H1 (cell line): ENCODE measurements at regions not wholly inside any gene's neighbourhood (a gene's known extent, or its start where the extent isn't known, plus 50 kb on each side); places are given as distances from the start of the nearest gene placed in this dataset.

Source experiments
- CTCF ChIA-PET: fragments of 300-600 bp; sonication (Branson Sonifier 250); formaldehyde crosslinking; loops from one replicate; lab custom pipeline; 2021; ENCODE audit not compliant: partially characterized antibody; lab: Charles Lee
- POLR2A ChIA-PET: fragments of 300-600 bp; sonication (Branson Sonifier 250); formaldehyde crosslinking; loops from one replicate; lab custom pipeline; 2021; ENCODE audit warnings: inconsistent platforms; ENCODE audit not compliant: partially characterized antibody; lab: Charles Lee
- DNase-seq, 2 experiments: peaks; one replicate each; pipeline versions ENCODE4 v3.0.0 to v3.0.0-alpha.2; 2010 to 2022; ENCODE audit warnings: low spot score in 2 of 2, low read depth in 1 of 2, mixed read lengths in 1 of 2
- FAIRE-seq: peaks from 2 replicates; lab custom pipeline; 2011; peaks lifted over from hg19 to GRCh38; lab: Jason Lieb, UNC
- H2AFZ ChIP-seq: 2 replicates; pipeline ENCODE4 v1.8.1; 2012; ENCODE audit warnings: low read length, inconsistent platforms
- H2AK5ac ChIP-seq: 2 replicates; pipeline ENCODE4 v1.6.1; 2013; ENCODE audit warnings: low read depth, low read length
- H2BK120ac ChIP-seq: replicated peaks from 2 replicates; pipeline ENCODE3; 2013; ENCODE audit warnings: low read depth, low read length, inconsistent platforms
- H2BK12ac ChIP-seq: 2 replicates; pipeline ENCODE4 v1.6.1; 2013; ENCODE audit warnings: low read depth, low read length
- H2BK15ac ChIP-seq: 2 replicates; pipeline ENCODE4 v1.6.1; 2013; ENCODE audit warnings: low read length
- H2BK20ac ChIP-seq: 2 replicates; pipeline ENCODE4 v1.6.1; 2013; ENCODE audit warnings: low read length
- H2BK5ac ChIP-seq: 2 replicates; pipeline ENCODE4 v1.6.1; 2013; ENCODE audit warnings: low read depth, low read length
- H3K14ac ChIP-seq: 2 replicates; pipeline ENCODE4 v1.6.1; 2013; ENCODE audit warnings: inconsistent platforms; ENCODE audit not compliant: insufficient read length
- H3K18ac ChIP-seq: 2 replicates; pipeline ENCODE4 v1.6.1; 2013; ENCODE audit warnings: low read length; ENCODE audit errors: extremely low read depth
- H3K23ac ChIP-seq: 2 replicates; pipeline ENCODE4 v1.6.1; 2013; ENCODE audit warnings: inconsistent platforms; ENCODE audit not compliant: insufficient read length
- H3K23me2 ChIP-seq: 2 replicates; pipeline ENCODE4 v1.6.1; 2013; ENCODE audit warnings: low read depth, low read length
- H3K27ac ChIP-seq: 2 replicates; pipeline ENCODE4 v1.6.1; 2011; ENCODE audit warnings: low read depth, low read length, inconsistent platforms
- H3K27me3 ChIP-seq, 4 experiments: replicated peaks in 1 of 4; 1 replicate in 1 of 4; 2 replicates in 3 of 4; pipeline versions ENCODE4 v1.6.1 to v1.8.1; 2011 to 2013; ENCODE audit warnings: low read length in 3 of 4, mild to moderate bottlenecking in 3 of 4, inconsistent platforms in 2 of 4, mixed read lengths in 2 of 4, moderate library complexity in 1 of 4; ENCODE audit not compliant: control insufficient read depth in 3 of 4, insufficient read depth in 3 of 4; ENCODE audit errors: extremely low read depth in 1 of 4
- H3K36me3 ChIP-seq, 4 experiments: 2 replicates each; pipeline versions ENCODE4 v1.6.1 to v1.8.1; 2011 to 2013; ENCODE audit warnings: mild to moderate bottlenecking in 4 of 4, low read length in 3 of 4, moderate library complexity in 2 of 4, control low read depth in 1 of 4, inconsistent platforms in 1 of 4; ENCODE audit not compliant: insufficient read depth in 4 of 4, control insufficient read depth in 2 of 4
- H3K4ac ChIP-seq: replicated peaks from 2 replicates; pipeline ENCODE3; 2013; ENCODE audit warnings: low read length, low read depth, mixed read lengths, inconsistent platforms; ENCODE audit not compliant: insufficient read length
- H3K4me1 ChIP-seq, 4 experiments: replicated peaks in 1 of 4; 1 replicate in 1 of 4; 2 replicates in 3 of 4; pipeline versions ENCODE4 v1.6.1 to v1.8.1; 2011 to 2013; ENCODE audit warnings: low read length in 3 of 4, inconsistent platforms in 2 of 4, mixed read lengths in 1 of 4; ENCODE audit not compliant: insufficient read depth in 4 of 4, control insufficient read depth in 3 of 4
- H3K4me2 ChIP-seq, 2 experiments: 2 replicates each; pipeline versions ENCODE4 v1.6.1 to v1.8.1; 2011 to 2013; ENCODE audit warnings: low read depth in 2 of 2, low read length in 2 of 2, control low read depth in 1 of 2, inconsistent platforms in 1 of 2, mild to moderate bottlenecking in 1 of 2; ENCODE audit not compliant: insufficient read depth in 1 of 2
- H3K4me3 ChIP-seq, 4 experiments: fragments of 200-600, 300-600 bp in 1 of 4; sonication (generic), shearing (Covaris generic), sonication (Bioruptor Twin) in 1 of 4; 2 replicates each; pipeline versions ENCODE4 v1.5.1 to v1.8.1; 2011 to 2016; ENCODE audit warnings: low read length in 4 of 4, low read depth in 3 of 4, control low read depth in 2 of 4, inconsistent platforms in 2 of 4, mild to moderate bottlenecking in 2 of 4, mixed read lengths in 1 of 4, moderate library complexity in 1 of 4; ENCODE audit not compliant: insufficient read depth in 2 of 4; ENCODE audit errors: extremely low read depth in 1 of 4
- H3K56ac ChIP-seq: replicated peaks from 2 replicates; pipeline ENCODE3; 2013; ENCODE audit warnings: low read depth, mild to moderate bottlenecking, mixed read lengths, low read length, inconsistent platforms; ENCODE audit not compliant: insufficient read length
- H3K79me1 ChIP-seq: 2 replicates; pipeline ENCODE4 v1.6.1; 2013; ENCODE audit warnings: low read depth, low read length, control low read depth
- H3K79me2 ChIP-seq, 2 experiments: 2 replicates each; pipeline versions ENCODE4 v1.6.1 to v1.8.1; 2012 to 2013; ENCODE audit warnings: low read length in 2 of 2, mild to moderate bottlenecking in 2 of 2, inconsistent platforms in 1 of 2; ENCODE audit not compliant: insufficient read depth in 2 of 2, control insufficient read depth in 1 of 2
- H3K9ac ChIP-seq, 4 experiments: replicated peaks in 1 of 4; 1 replicate in 1 of 4; 2 replicates in 3 of 4; pipeline versions ENCODE4 v1.6.1 to v1.8.1; 2011 to 2013; ENCODE audit warnings: low read depth in 3 of 4, low read length in 3 of 4, control low read depth in 2 of 4, mild to moderate bottlenecking in 2 of 4, moderate library complexity in 2 of 4, inconsistent platforms in 1 of 4; ENCODE audit errors: extremely low read depth in 1 of 4
- H3K9me3 ChIP-seq, 2 experiments: 2 replicates each; pipeline versions ENCODE4 v1.6.1 to v1.8.1; 2012 to 2013; ENCODE audit warnings: mild to moderate bottlenecking in 2 of 2, moderate library complexity in 2 of 2, control low read depth in 1 of 2, inconsistent platforms in 1 of 2, low read depth in 1 of 2, low read length in 1 of 2, mixed read lengths in 1 of 2; ENCODE audit not compliant: insufficient read depth in 2 of 2
- H4K20me1 ChIP-seq, 2 experiments: replicated peaks in 1 of 2; 2 replicates each; pipeline versions ENCODE3 to v1.8.1; 2011 to 2013; ENCODE audit warnings: inconsistent platforms in 2 of 2, low read length in 2 of 2, mild to moderate bottlenecking in 1 of 2; ENCODE audit not compliant: insufficient read depth in 2 of 2, control insufficient read depth in 1 of 2
- H4K5ac ChIP-seq: 2 replicates; pipeline ENCODE4 v1.6.1; 2013; ENCODE audit warnings: low read length, low read depth, mixed read lengths, inconsistent platforms; ENCODE audit not compliant: insufficient read length
- H4K8ac ChIP-seq: 2 replicates; pipeline ENCODE4 v1.8.0; 2013; ENCODE audit warnings: mild to moderate bottlenecking, moderate library complexity, low read length, inconsistent platforms; ENCODE audit not compliant: insufficient read depth; ENCODE audit errors: extremely low read depth
- H4K91ac ChIP-seq: replicated peaks from 2 replicates; pipeline ENCODE3; 2013; ENCODE audit warnings: low read length, mixed read lengths, inconsistent platforms; ENCODE audit not compliant: insufficient read length
- WGBS, 2 experiments: shearing (Covaris generic) in 1 of 2; methylation state at CpG; one replicate each; pipeline versions ENCODE4 v1.1.6 to v1.1.7; 2013 to 2015; ENCODE audit warnings: low lambda C conversion rate in 2 of 2, mixed read lengths in 2 of 2, inconsistent platforms in 1 of 2, low coverage in 1 of 2, missing lambda C conversion rate in 1 of 2; ENCODE audit not compliant: insufficient replicate concordance in 2 of 2, insufficient coverage in 1 of 2, insufficient read length in 1 of 2; ENCODE audit errors: extremely low coverage in 1 of 2, missing lambda C conversion rate in 1 of 2; 5-methylcytosine and 5-hydroxymethylcytosine counted together

GRCh38 chr15:91634179-91634578 is 219.3 kb upstream of the SLCO3A1 start:
- Histone ChIP-seq H3K79me1 (no peaks in the 10 kb centered on the region; the same call in 1 of the 2 replicates), H2BK15ac (0 out of 2 replicates have a peak overlapping the region, but pooled peaks have one; percentile 18), H3K27me3 (no peaks in the 10 kb centered on the region), H3K4ac (no peak overlapping the region), H2BK5ac (no peak overlapping the region), H2AK5ac (no peak overlapping the region), H3K27ac (no peak overlapping the region), H3K18ac (no peak overlapping the region), H3K9me3 (peaks cover 0 to 5% of the 10 kb centered on the region in 2 experiments; a peak in 1 of 4 replicates), H3K4me1 (no peaks in the 10 kb centered on the region), H4K8ac (no peak overlapping the region), H3K4me2 (no peak overlapping the region), H4K91ac (no peak overlapping the region), H2BK20ac (no peak overlapping the region), H4K5ac (no peak overlapping the region), H3K4me3 (no peak overlapping the region), H4K20me1 (no peaks in the 10 kb centered on the region), H2AFZ (no peak overlapping the region), H3K79me2 (no peaks in the 10 kb centered on the region), H2BK12ac (no peak overlapping the region), H3K23ac (no peak overlapping the region), H3K9ac (no peak overlapping the region), H3K56ac (no peak overlapping the region), H3K14ac (no peak overlapping the region), H3K36me3 (no peaks in the 10 kb centered on the region), H3K23me2 (no peaks in the 10 kb centered on the region), H2BK120ac (no peak overlapping the region)
- ChIA-PET CTCF (interaction anchor here (0.7 kb wide), 1 partner anchor 72 kb away, joined by 3 read pairs; no protein-coding TSS in a partner anchor), POLR2A (no interaction called here)
- DNase-seq, result no peak
- 88% methylated on average over 3 of the region's 3 CpGs; no CpG with 5 or more reads in 1 of the 2 experiments for WGBS, 2 experiments
- no peak for FAIRE-seq
